ENCODE measurements at regions not wholly inside any gene's neighbourhood (a gene's known extent, or its start where the extent isn't known, plus 50 kb on each side); places are given as distances from the start of the nearest gene placed in this dataset.

DNA sequence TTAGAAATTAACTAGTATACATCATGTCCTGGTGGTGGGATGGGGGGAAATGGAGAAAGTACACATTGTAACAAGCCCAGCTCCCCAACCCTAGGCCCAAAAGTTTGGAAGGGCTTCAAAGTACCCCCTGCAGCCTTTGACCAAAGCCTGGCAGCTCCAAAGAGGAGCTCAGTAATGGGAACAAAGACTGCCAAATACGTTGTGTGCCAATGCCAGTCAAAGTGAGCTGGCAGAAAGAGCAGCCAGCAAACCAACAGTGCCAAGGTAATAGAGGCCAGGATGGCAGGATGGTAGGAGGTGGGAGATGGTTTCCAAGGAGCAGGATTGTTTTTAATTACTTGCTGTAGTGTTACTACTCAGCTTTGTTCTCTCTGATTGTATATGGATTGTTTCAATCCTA, 248.3 kb downstream of the COX7C start:
- Histone ChIP-seq H3K4me3 (ENCODE audit: low read depth, low read length) (no peak overlapping the region), H3K4me1 (ENCODE audit: insufficient read depth) (no peaks in the 10 kb centered on the region), H3K36me3 (ENCODE audit: insufficient read depth) (no peaks in the 10 kb centered on the region), H3K27ac (ENCODE audit: low read depth) (no peak overlapping the region)
- DNase-seq (ENCODE audit: extremely low spot score): no peak
- 83% methylated on average over 1 of the region's 1 CpG for WGBS

DNA sequence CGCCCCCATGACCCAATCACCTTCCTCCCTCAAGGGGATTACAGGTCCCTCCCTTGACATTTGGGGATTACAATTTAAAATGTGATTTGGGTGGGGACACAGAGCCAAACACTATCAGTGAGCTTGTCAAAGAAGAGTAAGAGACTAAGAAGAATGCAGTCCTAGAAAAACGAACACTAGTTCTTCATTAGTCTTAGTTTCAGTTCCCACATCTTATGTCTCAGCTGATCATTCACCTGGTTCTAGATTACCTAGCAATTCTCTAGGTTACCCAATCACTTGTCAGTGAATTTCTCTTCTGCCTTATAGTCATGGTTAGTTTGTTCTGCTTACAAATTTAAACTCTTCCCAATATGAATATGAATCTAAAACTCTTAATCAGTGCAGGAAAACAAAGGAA, 251.5 kb downstream of the COX7C start:
- no peak for DNase-seq (ENCODE audit: extremely low spot score)
- no peak overlapping the region for H3K27ac ChIP-seq (ENCODE audit: low read depth)
- WGBS: 57% methylated on average over 2 of the region's 2 CpGs
- no peak overlapping the region for H3K4me3 ChIP-seq (ENCODE audit: low read depth, low read length)
- H3K4me1 ChIP-seq (ENCODE audit: insufficient read depth): no peaks in the 10 kb centered on the region
- no peaks in the 10 kb centered on the region for H3K36me3 ChIP-seq (ENCODE audit: insufficient read depth)

DNA sequence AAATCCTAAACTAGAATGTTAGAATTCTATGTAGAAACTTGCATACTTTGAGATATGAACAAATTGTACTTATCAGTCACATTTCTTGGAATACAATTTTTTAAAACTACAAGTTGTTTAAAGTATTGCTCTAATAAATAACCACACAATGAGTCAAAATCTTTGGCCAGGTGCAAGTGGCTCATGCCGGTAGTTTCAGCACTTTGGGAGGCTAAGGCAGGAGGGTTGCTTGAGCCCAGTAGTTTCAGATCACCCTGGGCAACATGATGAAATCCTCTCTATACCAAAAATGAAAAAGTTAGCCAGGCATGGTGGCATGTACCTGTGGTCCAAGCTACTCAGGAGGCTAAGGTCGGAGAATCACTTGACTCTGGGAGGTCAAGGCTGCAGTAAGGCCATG, 257.8 kb downstream of the COX7C start:
- WGBS: 89% methylated on average over 2 of the region's 2 CpGs
- Histone ChIP-seq H3K36me3 (ENCODE audit: insufficient read depth) (no peaks in the 10 kb centered on the region), H3K4me3 (ENCODE audit: low read depth, low read length) (no peak overlapping the region), H3K4me1 (ENCODE audit: insufficient read depth) (no peaks in the 10 kb centered on the region), H3K27ac (ENCODE audit: low read depth) (no peak overlapping the region)
- no peak for DNase-seq (ENCODE audit: extremely low spot score)

DNA sequence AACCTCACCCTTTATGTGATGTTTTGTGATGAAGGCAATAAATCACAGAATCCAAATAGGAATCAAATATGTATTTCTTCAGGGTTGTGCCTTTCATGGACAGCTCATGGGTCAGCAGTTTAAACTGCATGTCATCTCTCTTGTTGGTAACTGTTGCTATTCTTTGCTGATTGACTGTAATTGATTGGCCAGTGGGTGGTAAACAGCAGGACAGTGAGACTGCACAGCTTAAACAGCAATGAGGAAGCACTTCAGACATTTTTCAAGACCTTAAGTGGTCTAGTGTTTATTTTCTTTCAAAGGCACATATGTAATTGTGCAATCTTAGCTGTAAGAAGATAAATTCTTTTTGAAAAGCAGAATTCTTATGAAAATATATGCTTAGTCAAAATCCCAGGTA, 260.5 kb downstream of the COX7C start:
- no peak for DNase-seq (ENCODE audit: extremely low spot score)
- Histone ChIP-seq H3K4me1 (ENCODE audit: insufficient read depth) (no peaks in the 10 kb centered on the region), H3K36me3 (ENCODE audit: insufficient read depth) (no peaks in the 10 kb centered on the region), H3K4me3 (ENCODE audit: low read depth, low read length) (no peak overlapping the region), H3K27ac (ENCODE audit: low read depth) (no peak overlapping the region)

DNA sequence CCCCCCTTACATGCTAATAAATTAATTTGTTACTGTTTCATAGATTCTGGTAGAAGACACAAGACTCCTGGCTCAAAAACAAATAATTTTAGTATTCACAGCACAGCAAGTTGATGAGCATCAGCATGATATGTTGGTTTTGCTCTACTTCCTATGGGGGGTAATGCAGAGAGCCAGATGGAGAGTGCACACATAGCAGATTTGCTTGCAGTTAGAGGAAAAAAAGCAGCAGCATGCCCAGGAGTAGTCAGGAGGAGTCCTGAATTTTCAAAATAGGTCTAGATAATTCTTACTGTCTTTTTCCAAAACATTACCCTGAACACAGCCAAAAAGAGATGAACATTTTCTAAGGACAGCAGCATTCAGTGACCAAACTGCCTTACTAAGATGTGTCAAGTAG, 261.3 kb downstream of the COX7C start:
- no peak overlapping the region for H3K4me3 ChIP-seq (ENCODE audit: low read depth, low read length)
- no peak overlapping the region for H3K27ac ChIP-seq (ENCODE audit: low read depth)
- no peaks in the 10 kb centered on the region for H3K36me3 ChIP-seq (ENCODE audit: insufficient read depth)
- H3K4me1 ChIP-seq (ENCODE audit: insufficient read depth): no peaks in the 10 kb centered on the region
- no peak for DNase-seq (ENCODE audit: extremely low spot score)

DNA sequence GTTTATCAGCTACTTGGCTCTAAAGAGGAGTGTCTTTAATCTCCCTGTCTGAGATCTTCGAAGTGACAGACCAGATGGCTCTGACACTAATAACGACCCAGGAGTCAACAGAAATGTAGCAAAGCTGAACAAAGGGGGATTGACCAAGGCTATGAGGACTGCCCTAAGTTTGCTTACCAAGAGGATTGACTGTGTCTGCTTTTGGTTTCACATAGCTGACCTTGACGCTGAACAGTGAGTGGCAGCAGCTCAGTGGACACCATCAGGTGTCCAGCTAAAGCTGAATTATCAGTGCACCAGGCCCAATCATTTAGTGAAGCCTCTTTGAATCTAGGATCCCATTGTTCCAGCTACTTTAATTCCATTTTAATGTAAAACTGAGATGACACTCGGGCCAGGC, 262.6 kb downstream of the COX7C start:
- DNase-seq (ENCODE audit: extremely low spot score): no peak
- Histone ChIP-seq H3K36me3 (ENCODE audit: insufficient read depth) (no peaks in the 10 kb centered on the region), H3K4me3 (ENCODE audit: low read depth, low read length) (no peak overlapping the region), H3K27ac (ENCODE audit: low read depth) (no peak overlapping the region), H3K4me1 (ENCODE audit: insufficient read depth) (no peaks in the 10 kb centered on the region)
- WGBS: 61% methylated on average over 4 of the region's 4 CpGs

DNA sequence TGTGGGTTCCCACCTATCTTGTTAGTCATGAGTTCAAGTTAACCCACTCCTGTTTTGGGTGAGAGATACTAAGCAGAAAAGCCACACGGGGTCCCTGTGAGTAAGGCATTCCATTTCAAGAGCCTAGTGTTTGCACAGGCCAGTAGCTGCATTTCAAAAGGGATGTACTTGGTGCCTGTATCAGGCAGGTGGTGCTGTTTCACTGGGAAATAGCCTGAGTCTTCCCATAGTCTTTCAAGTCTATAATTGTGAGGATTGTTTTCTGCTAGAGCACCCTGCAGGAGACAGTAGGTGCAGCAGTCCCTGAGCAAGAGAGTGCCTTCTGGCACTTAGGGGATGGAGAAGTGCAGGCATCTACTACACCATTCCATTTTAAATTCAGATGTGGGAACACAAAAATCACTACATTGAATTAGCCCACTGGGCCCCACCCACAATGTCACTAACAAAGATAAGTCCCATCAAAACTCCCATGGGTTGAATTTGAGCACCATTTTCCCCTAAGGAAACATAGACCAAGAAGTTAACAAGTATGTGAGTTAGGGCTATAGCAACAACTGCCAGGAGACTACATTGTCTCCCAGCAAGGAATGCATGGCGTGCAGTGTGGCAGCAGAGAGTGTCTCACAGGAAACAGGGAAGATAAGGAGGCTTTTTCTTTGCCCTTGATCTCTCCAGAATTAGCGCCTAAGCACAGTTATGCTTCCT, 263.2 kb downstream of the COX7C start:
- Histone ChIP-seq H3K36me3 (ENCODE audit: insufficient read depth) (no peaks in the 10 kb centered on the region), H3K4me3 (ENCODE audit: low read depth, low read length) (no peak overlapping the region), H3K27ac (ENCODE audit: low read depth) (no peak overlapping the region), H3K4me1 (ENCODE audit: insufficient read depth) (no peaks in the 10 kb centered on the region)
- no peak for DNase-seq (ENCODE audit: extremely low spot score)
- 50% methylated on average over 3 of the region's 3 CpGs for WGBS

DNA sequence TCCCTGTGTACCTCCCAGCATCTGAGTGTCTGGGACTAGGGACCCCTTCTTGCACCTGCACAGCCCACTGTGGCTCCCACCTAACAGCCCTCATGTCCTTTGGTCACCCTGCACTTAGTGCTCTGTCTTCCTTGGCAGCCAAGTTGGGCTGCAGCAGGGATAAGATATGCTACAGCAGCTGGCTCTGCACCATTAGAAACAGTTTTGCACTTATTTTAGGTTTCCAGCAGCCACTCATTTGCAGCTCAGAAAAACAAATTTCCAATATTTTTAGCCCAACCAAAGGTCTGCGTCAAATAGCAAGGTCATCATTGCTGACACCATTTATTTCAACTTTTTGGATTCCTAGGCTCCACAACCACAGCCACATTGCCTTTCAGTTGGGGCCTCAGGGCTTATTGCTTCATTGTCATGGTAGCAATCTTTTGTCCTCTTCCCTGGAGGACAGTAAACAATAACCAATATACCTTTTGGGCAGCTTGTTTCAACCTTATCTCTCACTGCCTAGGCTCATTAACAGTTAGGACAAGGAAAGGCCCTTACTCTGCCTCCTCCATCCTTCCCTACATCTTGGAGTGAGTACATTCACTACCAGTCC, 263.9 kb downstream of the COX7C start:
- WGBS: 97% methylated on average over 1 of the region's 1 CpG
- H3K27ac ChIP-seq (ENCODE audit: low read depth): no peak overlapping the region

DNA sequence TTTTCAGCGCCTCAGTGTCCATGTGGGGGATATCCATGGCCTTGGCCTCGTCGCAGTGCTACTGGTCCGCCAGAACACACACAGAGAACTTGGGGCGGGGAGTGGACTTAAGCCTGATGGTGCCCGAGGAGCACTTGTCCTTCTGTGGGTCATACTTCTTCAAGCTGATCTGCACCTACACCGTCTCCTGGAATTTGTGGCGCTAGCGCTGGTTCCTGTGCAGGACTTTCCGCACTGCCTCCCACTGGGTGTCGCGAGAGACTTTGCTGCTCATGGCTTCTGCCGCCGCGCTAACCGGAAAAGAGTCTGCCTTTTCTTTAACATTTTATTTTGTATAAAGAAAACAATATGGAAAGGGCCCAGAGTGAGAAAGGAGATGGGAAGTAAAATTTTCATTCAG, 266.9 kb downstream of the COX7C start:
- WGBS: 96% methylated on average over 16 of the region's 16 CpGs
- Histone ChIP-seq H3K4me3 (ENCODE audit: low read depth, low read length) (no peak overlapping the region), H3K4me1 (ENCODE audit: insufficient read depth) (no peaks in the 10 kb centered on the region), H3K27ac (ENCODE audit: low read depth) (no peak overlapping the region), H3K36me3 (ENCODE audit: insufficient read depth) (no peaks in the 10 kb centered on the region)
- DNase-seq (ENCODE audit: extremely low spot score): no peak

More for the DNA sequence above, 263.9 kb downstream of the COX7C start:
- Histone ChIP-seq H3K4me1 (ENCODE audit: insufficient read depth) (no peaks in the 10 kb centered on the region), H3K36me3 (ENCODE audit: insufficient read depth) (no peaks in the 10 kb centered on the region), H3K4me3 (ENCODE audit: low read depth, low read length) (no peak overlapping the region)
- no peak for DNase-seq (ENCODE audit: extremely low spot score)

DNA sequence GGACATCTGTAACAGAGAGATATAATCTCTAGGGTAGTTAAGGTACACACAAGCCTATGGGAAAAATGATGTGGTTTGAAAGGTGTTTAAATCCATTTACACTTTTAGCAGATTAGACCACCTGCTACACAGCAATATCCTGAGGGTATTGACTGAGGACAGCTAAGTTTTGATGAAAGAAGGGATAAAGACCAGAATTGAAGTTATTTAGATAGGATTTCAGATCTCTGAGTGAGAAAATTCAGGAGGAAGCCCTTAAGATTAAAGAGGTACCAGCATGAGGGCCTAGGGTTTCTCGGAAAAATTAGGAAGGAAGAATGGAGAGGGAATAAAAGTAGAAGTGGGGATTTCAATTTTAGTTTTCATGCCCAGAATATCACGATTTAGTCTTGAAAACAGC, 267.3 kb downstream of the COX7C start:
- WGBS: 89% methylated on average over 2 of the region's 2 CpGs
- no peaks in the 10 kb centered on the region for H3K4me1 ChIP-seq (ENCODE audit: insufficient read depth)
- DNase-seq (ENCODE audit: extremely low spot score): no peak
- no peak overlapping the region for H3K27ac ChIP-seq (ENCODE audit: low read depth)
- H3K36me3 ChIP-seq (ENCODE audit: insufficient read depth): no peaks in the 10 kb centered on the region
- no peak overlapping the region for H3K4me3 ChIP-seq (ENCODE audit: low read depth, low read length)

DNA sequence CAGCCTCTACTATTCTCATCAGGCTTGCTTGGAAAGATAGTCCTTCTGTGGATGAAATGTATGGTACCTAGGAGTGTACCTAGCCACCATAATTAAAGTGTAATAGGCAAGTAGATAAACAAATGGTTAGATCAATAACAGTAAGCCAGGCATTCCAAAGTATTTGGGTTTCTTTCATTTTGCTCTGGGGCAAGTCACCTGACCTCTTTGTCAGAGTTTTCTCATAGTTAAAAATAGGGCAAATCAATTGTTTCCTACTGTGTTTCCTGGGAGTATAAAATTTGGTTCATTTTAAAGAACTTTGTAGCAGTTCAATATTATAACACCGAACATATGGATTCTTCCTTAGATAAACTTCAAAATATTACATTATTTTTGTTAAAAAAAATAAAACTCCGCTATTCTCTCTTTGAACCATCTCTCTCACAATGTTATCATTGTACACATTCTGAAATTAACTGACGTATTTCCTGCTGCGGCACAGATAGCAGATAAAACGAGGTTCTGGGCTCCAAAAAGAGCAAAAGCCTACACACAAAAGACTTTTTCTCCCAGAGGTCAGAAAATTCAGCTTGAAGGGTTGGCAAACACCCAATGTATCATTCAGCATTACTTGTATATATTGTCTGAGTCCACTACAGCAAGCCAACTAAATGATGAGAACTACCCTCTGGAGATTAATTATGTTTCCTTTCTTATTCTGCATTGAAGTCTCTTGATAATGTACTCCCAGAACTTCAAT, 267.9 kb downstream of the COX7C start:
- Histone ChIP-seq H3K4me1 (ENCODE audit: insufficient read depth) (no peaks in the 10 kb centered on the region), H3K4me3 (ENCODE audit: low read depth, low read length) (no peak overlapping the region), H3K27ac (ENCODE audit: low read depth) (no peak overlapping the region), H3K36me3 (ENCODE audit: insufficient read depth) (no peaks in the 10 kb centered on the region)
- no peak for DNase-seq (ENCODE audit: extremely low spot score)
- WGBS: 46% methylated on average over 5 of the region's 5 CpGs

DNA sequence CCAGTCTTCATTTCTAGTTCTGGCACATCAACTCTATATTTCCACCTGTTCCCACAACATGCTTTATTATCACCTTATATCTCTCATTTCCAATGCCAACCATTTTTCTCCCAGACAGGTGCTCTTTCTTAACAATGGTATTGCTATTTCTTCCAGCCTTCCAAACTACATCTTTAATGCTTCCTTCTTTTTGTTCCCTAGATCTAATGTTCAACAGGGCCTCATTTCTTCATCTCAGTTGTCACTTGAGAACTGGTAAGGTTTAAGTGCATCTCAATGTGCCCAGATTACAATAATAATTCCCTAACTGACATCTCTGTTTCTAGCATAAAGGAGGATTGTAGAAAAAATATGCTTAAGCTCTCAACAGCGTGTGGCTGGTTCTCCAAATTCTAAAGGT, 272.6 kb downstream of the COX7C start:
- H3K27ac ChIP-seq (ENCODE audit: low read depth): no peak overlapping the region
- no peak for DNase-seq (ENCODE audit: extremely low spot score)
- WGBS: 64% methylated on average over 1 of the region's 1 CpG
- no peak overlapping the region for H3K4me3 ChIP-seq (ENCODE audit: low read depth, low read length)
- H3K36me3 ChIP-seq (ENCODE audit: insufficient read depth): no peaks in the 10 kb centered on the region
- H3K4me1 ChIP-seq (ENCODE audit: insufficient read depth): no peaks in the 10 kb centered on the region

DNA sequence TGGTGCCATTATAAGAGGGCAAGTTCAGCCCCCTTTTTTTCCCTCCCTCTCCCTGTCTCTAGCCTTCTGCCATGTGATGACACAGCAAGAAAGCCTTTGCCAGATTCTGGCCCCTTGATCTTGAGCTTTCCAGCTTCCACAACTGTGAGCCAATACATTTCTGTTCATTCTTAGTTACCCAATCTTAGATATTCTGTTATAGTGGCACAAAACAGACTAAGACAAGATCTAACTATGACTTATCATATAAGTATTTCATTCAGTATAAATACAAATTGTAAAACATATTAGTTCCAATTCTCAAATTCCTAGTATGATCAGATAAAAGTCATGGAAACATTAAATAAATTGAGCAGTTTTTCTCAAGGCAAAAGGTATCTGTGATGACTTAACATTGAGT, 276.3 kb downstream of the COX7C start:
- Histone ChIP-seq H3K4me1 (ENCODE audit: insufficient read depth) (no peaks in the 10 kb centered on the region), H3K27ac (ENCODE audit: low read depth) (no peak overlapping the region), H3K36me3 (ENCODE audit: insufficient read depth) (no peaks in the 10 kb centered on the region), H3K4me3 (ENCODE audit: low read depth, low read length) (no peak overlapping the region)
- DNase-seq (ENCODE audit: extremely low spot score): no peak

DNA sequence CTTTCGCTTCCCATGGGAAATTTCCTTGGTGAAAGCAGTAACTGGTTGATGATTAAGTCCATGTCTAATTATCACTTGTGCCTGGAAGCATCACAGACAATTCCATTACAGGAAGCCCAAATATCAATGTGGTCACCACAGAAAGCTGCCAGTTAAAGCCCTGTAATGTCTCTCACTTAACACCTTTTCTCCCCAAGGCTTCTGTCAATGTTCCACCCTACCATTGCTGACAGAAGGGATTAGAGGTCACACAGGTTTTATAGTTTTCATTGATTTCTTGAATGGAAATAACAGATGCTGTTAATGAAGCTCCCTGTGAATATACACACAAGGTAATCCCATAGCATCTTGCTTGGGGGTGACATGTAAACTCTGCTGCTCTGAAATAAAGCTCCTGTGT, 279.2 kb downstream of the COX7C start:
- 82% methylated on average over 1 of the region's 1 CpG for WGBS
- H3K27ac ChIP-seq (ENCODE audit: low read depth): no peak overlapping the region
- no peaks in the 10 kb centered on the region for H3K4me1 ChIP-seq (ENCODE audit: insufficient read depth)
- no peak for DNase-seq (ENCODE audit: extremely low spot score)
- no peak overlapping the region for H3K4me3 ChIP-seq (ENCODE audit: low read depth, low read length)
- H3K36me3 ChIP-seq (ENCODE audit: insufficient read depth): no peaks in the 10 kb centered on the region
